ENCODE measurements at regions not wholly inside any gene's neighbourhood (a gene's known extent, or its start where the extent isn't known, plus 50 kb on each side); places are given as distances from the start of the nearest gene placed in this dataset.
A peak's percentile ranks its signal among the peaks of the same experiment; 100 is the strongest.

DNA sequence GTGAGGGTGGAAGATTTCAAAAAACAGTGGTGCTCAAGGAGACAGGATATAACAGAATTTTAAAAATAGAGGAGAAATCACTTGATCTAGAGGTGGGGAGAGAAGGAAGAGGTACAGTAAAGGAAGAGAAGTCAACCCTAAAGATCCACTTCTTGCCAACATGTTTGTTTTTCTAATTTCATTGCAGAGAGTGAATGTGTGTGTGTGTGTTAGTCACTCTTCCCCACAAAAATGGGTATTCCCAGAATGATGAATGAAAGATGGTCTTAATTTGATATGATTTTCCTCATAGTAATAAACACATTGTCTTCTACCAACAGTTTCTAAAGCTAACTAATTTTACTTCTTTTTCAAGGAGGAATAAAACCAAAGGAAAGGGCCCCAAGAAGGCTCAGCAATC is 74.2 kb upstream of the NGF start:
- no peaks in the 10 kb centered on the region for H3K79me1 ChIP-seq (replicated peaks; ENCODE audit: low read length, poor library complexity, severe bottlenecking)
- H3K23ac ChIP-seq (ENCODE audit: low read length in 2 of 2): no peak overlapping the region
- no peak overlapping the region for H2BK5ac ChIP-seq (ENCODE audit: low read depth, low read length, poor library complexity, severe bottlenecking)
- no peak for DNase-seq
- H3K4me1 ChIP-seq (ENCODE audit: control insufficient read depth, insufficient read depth, low read depth, low read length): no peaks in the 10 kb centered on the region
- H3K18ac ChIP-seq (ENCODE audit: low read depth in 1 of 2, low read length in 2 of 2): no peak overlapping the region
- H4K8ac ChIP-seq (ENCODE audit: low read length): no peak overlapping the region
- H4K91ac ChIP-seq (ENCODE audit: low read length): no peak overlapping the region
- no peak overlapping the region for H3K4me2 ChIP-seq (ENCODE audit: low read length, poor library complexity, severe bottlenecking)
- H3K4ac ChIP-seq (ENCODE audit: low read depth in 1 of 2, low read length in 2 of 2): no peak overlapping the region
- H2BK120ac ChIP-seq (ENCODE audit: low read depth, low read length): no peak overlapping the region
- no peak overlapping the region for H2AFZ ChIP-seq (ENCODE audit: low read depth, low read length)
- H2BK15ac ChIP-seq (ENCODE audit: low read depth, poor library complexity, severe bottlenecking): no peak overlapping the region
- H3K9ac ChIP-seq (ENCODE audit: low read length): no peak overlapping the region
- H2BK12ac ChIP-seq (ENCODE audit: low read length in 2 of 2): no peak overlapping the region
- H3K27me3 ChIP-seq (ENCODE audit: control insufficient read depth in 1 of 2, insufficient read depth in 1 of 2, low read length in 2 of 2): no peaks in the 10 kb centered on the region
- peaks cover 5% of the 10 kb centered on the region for H3K9me3 ChIP-seq (ENCODE audit: control insufficient read depth, low read length)
- H3K14ac ChIP-seq (ENCODE audit: low read length in 2 of 2): no peak overlapping the region
- H3K36me3 ChIP-seq (ENCODE audit: control insufficient read depth in 1 of 2, insufficient read depth in 2 of 2, low read depth in 1 of 2, low read length in 2 of 2): no peaks in the 10 kb centered on the region
- H2AK5ac ChIP-seq (ENCODE audit: low read length, severe bottlenecking): no peak overlapping the region
- no peak overlapping the region for H3K27ac ChIP-seq (ENCODE audit: low read length, poor library complexity, severe bottlenecking)
- H3K4me3 ChIP-seq (ENCODE audit: insufficient read depth in 1 of 2, low read depth in 1 of 2, low read length in 2 of 2): no peak overlapping the region

DNA sequence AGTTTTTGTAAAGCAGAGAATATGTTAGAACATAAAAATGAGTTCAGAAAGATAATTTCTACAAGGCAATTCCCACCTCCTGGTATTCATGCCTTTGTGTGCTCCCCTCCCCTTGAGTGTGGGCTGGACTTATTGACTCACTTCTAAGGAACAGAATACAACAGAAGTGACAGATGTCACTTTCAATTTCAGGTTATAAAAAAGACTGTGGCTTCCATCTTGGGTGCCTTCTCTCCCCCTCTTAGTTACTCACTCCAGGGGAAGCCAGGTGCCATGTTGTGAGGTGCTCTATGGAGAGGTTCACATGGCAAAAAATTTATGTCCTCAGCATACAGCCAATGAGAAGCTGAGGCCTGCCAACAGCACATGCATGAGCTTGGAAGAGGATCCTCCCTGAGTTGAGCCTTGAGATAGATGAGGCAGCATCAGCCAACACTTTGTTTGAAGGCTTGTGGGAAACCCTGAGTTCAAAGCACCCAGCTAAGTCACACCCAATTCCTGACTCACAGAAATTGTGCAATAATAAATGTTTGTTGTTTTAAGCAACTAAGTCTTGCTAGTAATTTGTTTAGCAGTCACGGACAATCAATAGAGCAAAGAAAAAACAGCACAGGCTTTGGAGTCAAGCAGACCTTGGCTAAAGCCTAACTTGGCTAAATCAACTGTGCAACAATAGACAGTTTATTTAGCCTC is 73.5 kb upstream of the NGF start:
- Histone ChIP-seq H3K4me3 (ENCODE audit: insufficient read depth in 1 of 2, low read depth in 1 of 2, low read length in 2 of 2) (no peak overlapping the region), H2BK15ac (ENCODE audit: low read depth, poor library complexity, severe bottlenecking) (no peak overlapping the region), H3K14ac (ENCODE audit: low read length in 2 of 2) (no peak overlapping the region), H3K23ac (ENCODE audit: low read length in 2 of 2) (no peak overlapping the region), H2AK5ac (ENCODE audit: low read length, severe bottlenecking) (no peak overlapping the region), H3K4me2 (ENCODE audit: low read length, poor library complexity, severe bottlenecking) (no peak overlapping the region), H3K9ac (ENCODE audit: low read length) (no peak overlapping the region), H3K27ac (ENCODE audit: low read length, poor library complexity, severe bottlenecking) (no peak overlapping the region), H4K8ac (ENCODE audit: low read length) (no peak overlapping the region), H3K18ac (ENCODE audit: low read depth in 1 of 2, low read length in 2 of 2) (no peak overlapping the region), H2AFZ (ENCODE audit: low read depth, low read length) (no peak overlapping the region), H3K36me3 (ENCODE audit: control insufficient read depth in 1 of 2, insufficient read depth in 2 of 2, low read depth in 1 of 2, low read length in 2 of 2) (no peaks in the 10 kb centered on the region), H2BK12ac (ENCODE audit: low read length in 2 of 2) (no peak overlapping the region), H3K79me1 (replicated peaks; ENCODE audit: low read length, poor library complexity, severe bottlenecking) (no peaks in the 10 kb centered on the region), H3K4ac (ENCODE audit: low read depth in 1 of 2, low read length in 2 of 2) (no peak overlapping the region), H3K9me3 (ENCODE audit: control insufficient read depth, low read length) (peaks cover 7% of the 10 kb centered on the region), H3K4me1 (ENCODE audit: control insufficient read depth, insufficient read depth, low read depth, low read length) (no peaks in the 10 kb centered on the region), H2BK5ac (ENCODE audit: low read depth, low read length, poor library complexity, severe bottlenecking) (no peak overlapping the region), H3K27me3 (ENCODE audit: control insufficient read depth in 1 of 2, insufficient read depth in 1 of 2, low read length in 2 of 2) (no peaks in the 10 kb centered on the region), H2BK120ac (ENCODE audit: low read depth, low read length) (no peak overlapping the region), H4K91ac (ENCODE audit: low read length) (no peak overlapping the region)
- peak; percentile 80 for DNase-seq
- WGBS: 36% methylated on average over 1 of the region's 1 CpG

DNA sequence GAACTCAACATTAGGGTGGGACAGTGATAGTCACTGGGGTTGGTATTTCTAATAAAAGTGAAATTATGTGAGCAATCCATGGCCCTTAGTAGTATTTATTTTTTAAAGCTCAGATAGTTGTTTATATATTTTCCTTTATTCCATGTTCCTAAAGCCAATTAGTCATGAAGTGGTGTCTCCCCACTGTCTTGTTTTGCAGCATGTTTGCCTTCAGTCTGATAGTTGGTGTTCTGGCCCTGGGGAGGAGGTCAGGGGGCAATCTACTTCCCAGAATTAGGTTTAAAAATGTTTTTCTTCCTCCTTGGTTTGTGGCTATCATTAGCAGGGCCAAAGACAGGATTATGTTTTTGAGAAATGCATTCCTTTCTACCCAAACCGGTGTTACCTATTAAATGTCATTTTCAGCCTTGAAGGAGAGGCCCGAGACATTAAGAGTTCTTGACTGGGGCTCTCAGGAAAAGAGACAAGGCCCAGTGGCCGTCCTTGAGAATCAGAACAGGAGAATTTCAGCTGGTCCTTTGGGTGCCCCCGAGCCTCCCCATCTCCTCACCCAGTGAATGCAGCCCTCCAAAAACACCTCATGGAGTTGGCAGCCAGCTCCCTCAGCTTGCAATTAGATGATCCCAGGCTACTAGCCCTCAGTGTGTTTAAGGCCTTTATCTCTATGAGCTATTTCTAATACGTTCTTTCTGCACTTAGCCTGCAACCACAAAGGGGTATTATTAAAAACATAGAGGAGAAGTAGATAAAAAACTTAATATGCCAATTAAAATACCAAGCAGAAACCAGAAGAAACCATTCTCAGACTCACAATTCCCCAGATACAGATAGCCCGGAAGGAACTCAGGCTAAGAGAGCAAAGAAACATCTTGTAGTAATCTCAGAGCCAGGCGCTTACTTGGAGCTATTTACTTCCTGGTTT is 71.3 kb upstream of the NGF start:
- H3K14ac ChIP-seq (ENCODE audit: low read length in 2 of 2): no peak overlapping the region
- H2BK15ac ChIP-seq (ENCODE audit: low read depth, poor library complexity, severe bottlenecking): no peak overlapping the region
- H3K4ac ChIP-seq (ENCODE audit: low read depth in 1 of 2, low read length in 2 of 2): no peak overlapping the region
- H2BK120ac ChIP-seq (ENCODE audit: low read depth, low read length): no peak overlapping the region
- H2AFZ ChIP-seq (ENCODE audit: low read depth, low read length): no peak overlapping the region
- H2BK12ac ChIP-seq (ENCODE audit: low read length in 2 of 2): no peak overlapping the region
- no peak overlapping the region for H3K23ac ChIP-seq (ENCODE audit: low read length in 2 of 2)
- no peak overlapping the region for H4K8ac ChIP-seq (ENCODE audit: low read length)
- no peak overlapping the region for H2AK5ac ChIP-seq (ENCODE audit: low read length, severe bottlenecking)
- no peaks in the 10 kb centered on the region for H3K36me3 ChIP-seq (ENCODE audit: control insufficient read depth in 1 of 2, insufficient read depth in 2 of 2, low read depth in 1 of 2, low read length in 2 of 2)
- 97% methylated on average over 6 of the region's 7 CpGs for WGBS
- H3K9me3 ChIP-seq (ENCODE audit: control insufficient read depth, low read length): peaks cover 12% of the 10 kb centered on the region
- DNase-seq: no peak
- no peaks in the 10 kb centered on the region for H3K79me1 ChIP-seq (replicated peaks; ENCODE audit: low read length, poor library complexity, severe bottlenecking)
- H3K4me1 ChIP-seq (ENCODE audit: control insufficient read depth, insufficient read depth, low read depth, low read length): no peaks in the 10 kb centered on the region
- no peak overlapping the region for H2BK5ac ChIP-seq (ENCODE audit: low read depth, low read length, poor library complexity, severe bottlenecking)
- H3K18ac ChIP-seq (ENCODE audit: low read depth in 1 of 2, low read length in 2 of 2): no peak overlapping the region
- H3K9ac ChIP-seq (ENCODE audit: low read length): peak overlapping the region; percentile 10
- H3K4me2 ChIP-seq (ENCODE audit: low read length, poor library complexity, severe bottlenecking): no peak overlapping the region
- H3K27ac ChIP-seq (ENCODE audit: low read length, poor library complexity, severe bottlenecking): no peak overlapping the region
- H3K27me3 ChIP-seq (ENCODE audit: control insufficient read depth in 1 of 2, insufficient read depth in 1 of 2, low read length in 2 of 2): no peaks in the 10 kb centered on the region
- no peak overlapping the region for H3K4me3 ChIP-seq (ENCODE audit: insufficient read depth in 1 of 2, low read depth in 1 of 2, low read length in 2 of 2)
- H4K91ac ChIP-seq (ENCODE audit: low read length): no peak overlapping the region

DNA sequence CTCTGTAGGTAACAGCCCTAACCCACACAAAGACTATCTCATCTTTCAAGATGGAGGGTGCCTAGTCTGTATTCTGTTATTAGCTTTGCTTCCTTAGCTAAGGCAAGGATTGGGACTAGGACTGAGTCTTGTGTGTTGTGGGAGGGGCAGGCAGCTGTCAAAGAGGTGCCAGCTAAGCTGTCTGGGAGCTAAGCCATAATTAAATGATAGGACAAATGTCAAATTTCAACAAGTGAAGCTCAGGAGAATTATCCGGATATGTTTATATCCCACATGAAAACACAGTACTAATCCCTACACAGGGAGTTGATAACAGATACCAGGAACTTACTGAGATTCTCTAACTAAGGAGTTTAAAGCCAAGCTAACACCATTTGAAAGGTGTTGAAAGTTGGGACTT is 70.5 kb upstream of the NGF start:
- H3K4me1 ChIP-seq (ENCODE audit: control insufficient read depth, insufficient read depth, low read depth, low read length): no peaks in the 10 kb centered on the region
- no peak overlapping the region for H2BK12ac ChIP-seq (ENCODE audit: low read length in 2 of 2)
- H3K18ac ChIP-seq (ENCODE audit: low read depth in 1 of 2, low read length in 2 of 2): no peak overlapping the region
- no peak for DNase-seq
- H3K36me3 ChIP-seq (ENCODE audit: control insufficient read depth in 1 of 2, insufficient read depth in 2 of 2, low read depth in 1 of 2, low read length in 2 of 2): no peaks in the 10 kb centered on the region
- no peak overlapping the region for H3K4ac ChIP-seq (ENCODE audit: low read depth in 1 of 2, low read length in 2 of 2)
- no peak overlapping the region for H3K27ac ChIP-seq (ENCODE audit: low read length, poor library complexity, severe bottlenecking)
- peaks cover 12% of the 10 kb centered on the region for H3K9me3 ChIP-seq (ENCODE audit: control insufficient read depth, low read length)
- no CpG with 5 or more reads among the region's 1 CpG for WGBS
- no peak overlapping the region for H3K23ac ChIP-seq (ENCODE audit: low read length in 2 of 2)
- no peak overlapping the region for H2BK120ac ChIP-seq (ENCODE audit: low read depth, low read length)
- H3K4me3 ChIP-seq (ENCODE audit: insufficient read depth in 1 of 2, low read depth in 1 of 2, low read length in 2 of 2): no peak overlapping the region
- H4K8ac ChIP-seq (ENCODE audit: low read length): no peak overlapping the region
- no peak overlapping the region for H2BK5ac ChIP-seq (ENCODE audit: low read depth, low read length, poor library complexity, severe bottlenecking)
- H3K9ac ChIP-seq (ENCODE audit: low read length): no peak overlapping the region
- no peaks in the 10 kb centered on the region for H3K27me3 ChIP-seq (ENCODE audit: control insufficient read depth in 1 of 2, insufficient read depth in 1 of 2, low read length in 2 of 2)
- H3K14ac ChIP-seq (ENCODE audit: low read length in 2 of 2): no peak overlapping the region
- no peak overlapping the region for H2AK5ac ChIP-seq (ENCODE audit: low read length, severe bottlenecking)
- no peak overlapping the region for H2BK15ac ChIP-seq (ENCODE audit: low read depth, poor library complexity, severe bottlenecking)
- no peak overlapping the region for H4K91ac ChIP-seq (ENCODE audit: low read length)
- no peak overlapping the region for H2AFZ ChIP-seq (ENCODE audit: low read depth, low read length)
- H3K79me1 ChIP-seq (replicated peaks; ENCODE audit: low read length, poor library complexity, severe bottlenecking): no peaks in the 10 kb centered on the region
- no peak overlapping the region for H3K4me2 ChIP-seq (ENCODE audit: low read length, poor library complexity, severe bottlenecking)

Data from mesenchymal stem cell (in vitro differentiated cells and primary cell).